Activated CD4-positive, CD25-positive, alpha-beta regulatory T cell treated with anti-CD3 and anti-CD28 coated beads, Interleukin-2, amount 50 U/mL, for 24 hours (primary cell): ENCODE measurements at regions not wholly inside any gene's neighbourhood (a gene's known extent, or its start where the extent isn't known, plus 50 kb on each side); places are given as distances from the start of the nearest gene placed in this dataset.
A peak's percentile ranks its signal among the peaks of the same experiment; 100 is the strongest.

ENCODE experiments used
- ATAC-seq, 2 donors: fragments of 150-1000 bp; cut with Tn5 transposase; one replicate each; pipeline ENCODE4 v1.10.0; 2021; ENCODE audit warnings: mild to moderate bottlenecking in 1 of 2, moderate library complexity in 1 of 2

DNA sequence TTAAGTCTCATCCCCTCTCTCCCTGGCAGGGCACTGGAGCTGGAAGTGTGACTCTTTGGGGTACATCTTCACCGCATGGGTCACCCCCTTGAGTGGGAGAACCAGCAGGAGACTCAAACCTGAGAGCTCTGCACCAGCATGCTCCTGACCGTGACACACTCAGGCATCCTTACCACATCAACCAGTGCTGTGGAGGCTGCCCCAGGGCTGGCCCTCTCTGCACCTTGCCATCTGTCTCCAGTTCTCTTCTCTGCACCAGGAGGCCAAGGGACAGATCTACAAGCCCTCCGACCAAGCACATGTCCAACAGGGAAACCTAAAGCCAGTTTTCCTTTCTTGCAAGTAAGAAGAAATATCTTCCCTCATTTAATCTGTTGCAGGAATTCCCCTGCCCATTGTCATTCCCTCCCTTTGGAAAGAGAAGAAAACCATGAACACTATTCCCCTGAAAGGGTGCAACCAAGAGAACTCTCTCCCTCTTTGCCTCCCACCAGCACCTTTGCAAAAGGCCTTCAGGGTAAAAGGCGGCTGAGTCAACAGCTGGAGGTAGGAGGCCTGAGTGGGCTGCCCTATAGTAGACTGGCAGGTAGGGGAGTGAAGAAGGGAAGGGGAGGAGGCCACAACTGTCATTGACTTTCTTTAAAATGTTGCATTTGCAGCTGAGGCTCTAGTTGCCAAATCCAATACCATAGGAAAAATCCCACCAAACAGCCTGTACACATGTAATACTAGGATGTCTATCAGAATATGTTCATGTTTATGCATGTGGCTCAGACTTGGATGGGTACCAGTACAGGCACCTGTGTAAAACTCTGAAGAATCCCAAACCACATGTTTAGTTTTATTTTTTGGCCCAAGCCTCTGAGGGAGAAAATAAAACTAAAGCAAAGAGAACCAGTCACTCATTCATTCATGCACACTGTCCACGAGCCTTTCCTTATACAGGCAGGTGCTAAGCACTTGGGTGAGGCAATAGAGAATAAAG is 117.0 kb downstream of the WT1 start:
- ATAC-seq: no peak

DNA sequence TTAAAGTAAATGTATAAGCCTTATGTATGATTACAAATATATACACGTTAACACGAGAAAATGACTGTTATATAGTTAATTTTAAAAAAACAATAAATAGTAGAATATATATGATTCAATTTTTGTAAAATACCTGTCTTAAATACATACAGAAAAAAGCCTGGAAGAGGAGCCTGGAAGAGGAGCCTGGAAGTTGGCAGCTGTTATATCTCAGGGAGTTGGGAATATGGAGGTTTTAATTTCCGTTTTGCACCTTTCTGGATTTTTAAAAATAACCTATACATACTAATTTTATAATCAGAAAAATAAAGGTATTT is 111.6 kb downstream of the WT1 start:
- no peak for ATAC-seq

DNA sequence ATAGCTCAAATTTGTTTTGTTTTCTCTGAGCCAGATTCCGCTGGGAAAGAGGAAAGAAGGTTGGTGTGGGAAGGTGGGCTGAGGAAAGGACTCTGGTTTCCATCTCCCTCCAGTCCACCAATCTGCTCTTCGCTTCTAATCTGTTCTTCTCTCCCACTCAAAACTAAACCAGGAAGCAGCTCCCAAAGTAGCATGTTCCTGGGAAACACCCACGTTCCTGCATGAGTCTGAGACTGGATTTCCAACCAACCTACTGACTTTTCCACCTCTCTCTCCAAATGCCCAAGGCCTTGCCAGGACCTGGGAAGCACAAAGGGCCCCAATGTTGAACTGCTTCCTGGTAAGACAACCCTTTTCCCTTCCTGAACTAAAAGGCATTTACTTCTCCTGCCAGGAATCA is 110.2 kb downstream of the WT1 start:
- no peak for ATAC-seq

- no peak for ATAC-seq
These were observed 109.6 kb downstream of the WT1 start for GRCh38 chr11:32325725-32326124.

DNA sequence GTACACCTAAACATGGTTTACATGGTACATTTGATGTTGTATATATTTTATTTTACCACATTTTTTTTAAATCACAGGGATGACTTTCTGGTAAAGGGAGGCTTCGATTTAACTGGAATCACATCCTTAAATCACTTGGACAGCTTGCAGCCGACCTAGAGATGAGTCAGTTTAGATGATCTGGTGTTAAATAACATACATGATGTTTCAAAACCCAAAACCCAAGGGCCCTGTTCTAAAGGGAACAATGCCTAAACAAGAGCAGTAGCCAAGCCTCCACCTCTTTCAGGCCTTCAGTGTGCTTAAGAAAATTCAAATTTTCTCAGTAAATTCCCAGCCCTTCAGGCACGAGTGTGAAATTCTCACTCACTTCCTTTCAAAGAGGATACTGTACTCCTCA is 108.8 kb downstream of the WT1 start:
- no peak for ATAC-seq

DNA sequence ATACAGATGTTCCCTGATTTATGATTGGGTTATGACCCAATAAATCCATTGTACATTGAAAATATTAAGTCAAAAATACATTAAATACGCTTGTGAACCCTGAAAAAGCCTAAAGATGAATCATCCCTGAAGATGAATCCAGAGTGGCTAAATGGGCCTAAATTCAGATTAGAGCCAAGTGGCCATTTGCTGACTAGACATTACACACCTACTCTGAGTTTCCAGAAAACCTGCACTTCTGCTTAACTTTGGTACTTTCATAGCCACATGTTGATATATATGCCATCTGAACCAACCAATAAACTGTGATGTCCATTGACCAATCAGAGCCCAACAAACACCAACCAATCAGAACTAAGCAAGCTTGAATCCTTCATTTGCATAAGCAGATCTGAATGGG is 106.9 kb downstream of the WT1 start:
- no peak for ATAC-seq

- no peak for ATAC-seq
These were observed 104.2 kb downstream of the WT1 start for GRCh38 chr11:32331098-32331497.

GRCh38 chr11:32331792-32332191 is 103.5 kb downstream of the WT1 start:
- ATAC-seq: no peak

- no peak for ATAC-seq
These were observed 102.4 kb downstream of the WT1 start for GRCh38 chr11:32332990-32333319.

- peak in 1 of 2 donors; percentile 48 for ATAC-seq
These were observed 101.9 kb downstream of the WT1 start for GRCh38 chr11:32333320-32333991.

- no peak for ATAC-seq
These were observed 100.5 kb downstream of the WT1 start for GRCh38 chr11:32334822-32335221.
